ENCODE measurements at regions not wholly inside any gene's neighbourhood (a gene's known extent, or its start where the extent isn't known, plus 50 kb on each side); places are given as distances from the start of the nearest gene placed in this dataset.

- no peak overlapping the region for H3K27ac ChIP-seq (ENCODE audit: low read depth, low read length)
- no peaks in the 10 kb centered on the region for H3K79me2 ChIP-seq (ENCODE audit: control insufficient read depth, low read length)
- no peaks in the 10 kb centered on the region for H4K20me1 ChIP-seq (ENCODE audit: control insufficient read depth, insufficient read depth, low read depth, low read length)
- no peaks in the 10 kb centered on the region for H3K9me2 ChIP-seq (replicated peaks; ENCODE audit: control insufficient read depth, low read length)
- H3K4me3 ChIP-seq (ENCODE audit: low read length), result no peak overlapping the region
- H3K4me1 ChIP-seq (ENCODE audit: control insufficient read depth, low read length), result no peaks in the 10 kb centered on the region
- no peak overlapping the region for H3K4me2 ChIP-seq (ENCODE audit: low read length)
- H3K9me3 ChIP-seq (ENCODE audit: control insufficient read depth, insufficient read depth, low read length), result no peaks in the 10 kb centered on the region
- H3K27me3 ChIP-seq (ENCODE audit: control insufficient read depth, low read length), result no peaks in the 10 kb centered on the region
- H3K36me3 ChIP-seq (ENCODE audit: control insufficient read depth, low read length), result no peaks in the 10 kb centered on the region
- H3F3A ChIP-seq (ENCODE audit: control insufficient read depth, insufficient read depth), result no peaks in the 10 kb centered on the region
- TF ChIP-seq CTCF (IDR thresholded peaks at IDR 0.05; ENCODE audit: low read depth, low read length, poor library complexity, severe bottlenecking) (no peak), EZH2phosphoT487 (IDR thresholded peaks at IDR 0.05; ENCODE audit: borderline replicate concordance, low read length) (no peak)
Observed at GRCh38 chr6:98514796-98515195, 319.6 kb upstream of the POU3F2 start.

- no peaks in the 10 kb centered on the region for H3K9me2 ChIP-seq (replicated peaks; ENCODE audit: control insufficient read depth, low read length)
- TF ChIP-seq CTCF (IDR thresholded peaks at IDR 0.05; ENCODE audit: low read depth, low read length, poor library complexity, severe bottlenecking) (no peak), EZH2phosphoT487 (IDR thresholded peaks at IDR 0.05; ENCODE audit: borderline replicate concordance, low read length) (no peak)
- no peak overlapping the region for H3K4me3 ChIP-seq (ENCODE audit: low read length)
- H3K27me3 ChIP-seq (ENCODE audit: control insufficient read depth, low read length), result no peaks in the 10 kb centered on the region
- no peak overlapping the region for H3K4me2 ChIP-seq (ENCODE audit: low read length)
- H3K79me2 ChIP-seq (ENCODE audit: control insufficient read depth, low read length), result no peaks in the 10 kb centered on the region
- no peaks in the 10 kb centered on the region for H3F3A ChIP-seq (ENCODE audit: control insufficient read depth, insufficient read depth)
- no peaks in the 10 kb centered on the region for H3K4me1 ChIP-seq (ENCODE audit: control insufficient read depth, low read length)
- H4K20me1 ChIP-seq (ENCODE audit: control insufficient read depth, insufficient read depth, low read depth, low read length), result no peaks in the 10 kb centered on the region
- H3K9me3 ChIP-seq (ENCODE audit: control insufficient read depth, insufficient read depth, low read length), result no peaks in the 10 kb centered on the region
- H3K36me3 ChIP-seq (ENCODE audit: control insufficient read depth, low read length), result no peaks in the 10 kb centered on the region
- no peak overlapping the region for H3K27ac ChIP-seq (ENCODE audit: low read depth, low read length)
Observed at GRCh38 chr6:98516206-98516605, 318.2 kb upstream of the POU3F2 start.

GRCh38 chr6:98516866-98517265 lies 317.5 kb upstream of the POU3F2 start:
- H4K20me1 ChIP-seq (ENCODE audit: control insufficient read depth, insufficient read depth, low read depth, low read length), result no peaks in the 10 kb centered on the region
- no peaks in the 10 kb centered on the region for H3K9me2 ChIP-seq (replicated peaks; ENCODE audit: control insufficient read depth, low read length)
- no peak overlapping the region for H3K27ac ChIP-seq (ENCODE audit: low read depth, low read length)
- no peaks in the 10 kb centered on the region for H3K79me2 ChIP-seq (ENCODE audit: control insufficient read depth, low read length)
- H3K4me3 ChIP-seq (ENCODE audit: low read length), result no peak overlapping the region
- H3K9me3 ChIP-seq (ENCODE audit: control insufficient read depth, insufficient read depth, low read length), result no peaks in the 10 kb centered on the region
- no peak for TF ChIP-seq CTCF (IDR thresholded peaks at IDR 0.05; ENCODE audit: low read depth, low read length, poor library complexity, severe bottlenecking)
- no peak for TF ChIP-seq EZH2phosphoT487 (IDR thresholded peaks at IDR 0.05; ENCODE audit: borderline replicate concordance, low read length)
- no peak overlapping the region for H3K4me2 ChIP-seq (ENCODE audit: low read length)
- no peaks in the 10 kb centered on the region for H3K36me3 ChIP-seq (ENCODE audit: control insufficient read depth, low read length)
- no peaks in the 10 kb centered on the region for H3F3A ChIP-seq (ENCODE audit: control insufficient read depth, insufficient read depth)
- no peaks in the 10 kb centered on the region for H3K4me1 ChIP-seq (ENCODE audit: control insufficient read depth, low read length)
- H3K27me3 ChIP-seq (ENCODE audit: control insufficient read depth, low read length), result no peaks in the 10 kb centered on the region

GRCh38 chr6:98525860-98526259 lies 308.5 kb upstream of the POU3F2 start:
- Histone ChIP-seq H3K36me3 (ENCODE audit: control insufficient read depth, low read length) (no peaks in the 10 kb centered on the region), H3K4me1 (ENCODE audit: control insufficient read depth, low read length) (no peaks in the 10 kb centered on the region), H3K4me3 (ENCODE audit: low read length) (no peak overlapping the region), H3K27ac (ENCODE audit: low read depth, low read length) (no peak overlapping the region), H3K27me3 (ENCODE audit: control insufficient read depth, low read length) (no peaks in the 10 kb centered on the region), H3K9me3 (ENCODE audit: control insufficient read depth, insufficient read depth, low read length) (no peaks in the 10 kb centered on the region), H3K9me2 (replicated peaks; ENCODE audit: control insufficient read depth, low read length) (no peaks in the 10 kb centered on the region), H3K79me2 (ENCODE audit: control insufficient read depth, low read length) (no peaks in the 10 kb centered on the region), H4K20me1 (ENCODE audit: control insufficient read depth, insufficient read depth, low read depth, low read length) (no peaks in the 10 kb centered on the region), H3F3A (ENCODE audit: control insufficient read depth, insufficient read depth) (no peaks in the 10 kb centered on the region), H3K4me2 (ENCODE audit: low read length) (no peak overlapping the region)
- TF ChIP-seq CTCF (IDR thresholded peaks at IDR 0.05; ENCODE audit: low read depth, low read length, poor library complexity, severe bottlenecking) (no peak), EZH2phosphoT487 (IDR thresholded peaks at IDR 0.05; ENCODE audit: borderline replicate concordance, low read length) (no peak)
